Heart left ventricle (tissue), 16 donors: ENCODE measurements at regions not wholly inside any gene's neighbourhood (a gene's known extent, or its start where the extent isn't known, plus 50 kb on each side); places are given as distances from the start of the nearest gene placed in this dataset.
A peak's percentile ranks its signal among the peaks of the same experiment; 100 is the strongest.

Experiments used
- ATAC-seq, 4 donors: fragments of 200-7000 bp; cut with Tn5 transposase; one replicate each; pipeline ENCODE4 v1.9.1; 2020 to 2022; ENCODE audit warnings: moderate library complexity in 4 of 4, mild to moderate bottlenecking in 3 of 4, moderate number of reproducible peaks in 1 of 4
- DNase-seq, 5 donors: peaks; one replicate each; pipeline ENCODE4 v3.0.0-alpha.2; 2020
- H3K27ac ChIP-seq, 12 donors: fragments of 200-600 bp; sonication (generic) in 4 of 12; one replicate each; pipeline versions ENCODE4 v1.5.0 to v1.8.0; 2016 to 2022; ENCODE audit warnings: mild to moderate bottlenecking in 2 of 12
- H3K27me3 ChIP-seq, 9 donors: fragments of 200-600 bp; sonication (generic) in 2 of 9; one replicate each; pipeline versions ENCODE4 v1.5.1 to v1.8.0; 2016 to 2022; ENCODE audit warnings: mild to moderate bottlenecking in 3 of 9
- H3K36me3 ChIP-seq, 9 donors: fragments of 200-600 bp; sonication (generic) in 2 of 9; one replicate each; pipeline versions ENCODE4 v1.5.0 to v1.8.0; 2018 to 2022; ENCODE audit warnings: mild to moderate bottlenecking in 2 of 9
- H3K4me1 ChIP-seq, 12 donors: fragments of 200-600 bp; sonication (generic) in 4 of 12; one replicate each; pipeline versions ENCODE4 v1.5.0 to v1.8.0; 2016 to 2022; ENCODE audit warnings: mild to moderate bottlenecking in 3 of 12
- H3K4me3 ChIP-seq, 12 donors: fragments of 200-600 bp; sonication (generic) in 4 of 12; one replicate each; pipeline versions ENCODE4 v1.5.0 to v1.8.0; 2017 to 2022; ENCODE audit warnings: mild to moderate bottlenecking in 9 of 12, moderate library complexity in 4 of 12
- H3K9me3 ChIP-seq, 12 donors: fragments of 200-600 bp; sonication (generic) in 4 of 12; one replicate each; pipeline versions ENCODE4 v1.5.0 to v1.8.0; 2016 to 2022; ENCODE audit warnings: mild to moderate bottlenecking in 1 of 12
- CTCF ChIP-seq, 12 donors: fragments of 200-600 bp; sonication (generic) in 4 of 12; IDR thresholded peaks; one replicate each; pipeline versions ENCODE4 v1.5.0 to v1.8.0; 2018 to 2022; ENCODE audit warnings: antibody characterized with exemption in 12 of 12, mild to moderate bottlenecking in 5 of 12
- POLR2A ChIP-seq, 2 donors: fragments of 450-650 bp; IDR thresholded peaks; one replicate each; pipeline ENCODE4 v1.6.1; 2017; ENCODE audit warnings: antibody characterized with exemption in 2 of 2, mild to moderate bottlenecking in 2 of 2, moderate library complexity in 2 of 2
- WGBS, 4 donors: extraction: QIAGEN DNeasy Blood & Tissue Kit in 2 of 4; methylation state at CpG; one replicate each; pipeline versions ENCODE4 v1.1.5 to v1.1.7; 2013 to 2018; 5-methylcytosine and 5-hydroxymethylcytosine counted together
- intact Hi-C, 10 donors: fragments of 100-400 bp; cut with DNase I; formaldehyde crosslinking; loops; one replicate each; pipeline versions ENCODE4 v1.11.1 to v1.14.2; 2022
- donor health status: ischemic (EF 13 %, LVEDD 7.1; RV severe dilation, severe dysfunction).
- donor health status: healthy with polysubstance abuse.
- donor health status: DM: no; HTN: yes; CAD: no.
- donor health status: DM: no; HTN: no; CAD: no.
- donor health status: ischemic (EF 25% LVEDD 6.9; RV normal size, moderate dysfunction).
- donor health status: ischemic (EF 25% LVEDD 5.7; RV mildly dilated, moderate dysfunction).
- donor health status: healthy.
- donor health status: DM: yes; HTN: yes; CAD: no.
- donor health status: ischemic (EF 35%, LVEDD 5.7; RV mildly dilated, moderate dysfunction).
- donor health status: nonischemic (EF 11% LVEDD 7.7; RV severe dilation, severe dysfunction).
- donor health status: DM: yes; HTN: yes; CAD: no.
- donor health status: PGD.
- donor health status: ischemic (EF 29% LVEDD 5.4; RV normal size, mild dysfunction).
- donor health status: nonischemic (EF 23%, LVEDD 6.1; RV moderate dilation, normal function).

GRCh38 chr14:71680736-71681387 is 251.4 kb upstream of the RGS6 start:
- Histone ChIP-seq H3K36me3 (peaks cover 0 to 15% (median 0%) of the 10 kb centered on the region in 9 donors), H3K27me3 (no peaks in the 10 kb centered on the region), H3K4me3 (no peak overlapping the region), H3K27ac (peak overlapping the region in 1 of 12 donors; percentile 43), H3K9me3 (peaks cover 0 to 14% (median 0%) of the 10 kb centered on the region in 12 donors), H3K4me1 (no peaks in the 10 kb centered on the region)
- no peak for ATAC-seq
- intact Hi-C loops = no loop called here
- WGBS, 4 donors = 86 to 89% (median 86%) methylated on average over 10 of the region's 10 CpGs
- no peak for TF ChIP-seq CTCF (IDR thresholded peaks at IDR 0.05)
- no peak for TF ChIP-seq POLR2A (IDR thresholded peaks at IDR 0.05)
- DNase-seq = no peak

GRCh38 chr14:71682337-71682736 is 249.9 kb upstream of the RGS6 start:
- H3K9me3 ChIP-seq = peaks cover 0 to 5% (median 0%) of the 10 kb centered on the region in 12 donors
- TF ChIP-seq POLR2A (IDR thresholded peaks at IDR 0.05) (no peak), CTCF (IDR thresholded peaks at IDR 0.05) (no peak)
- no peaks in the 10 kb centered on the region for H3K27me3 ChIP-seq
- intact Hi-C loops = no loop called here
- WGBS, 4 donors = 92 to 95% (median 94%) methylated on average over 3 of the region's 3 CpGs
- H3K4me3 ChIP-seq = no peak overlapping the region
- DNase-seq (no peak), ATAC-seq (no peak)
- H3K4me1 ChIP-seq = peaks cover 0 to 3% (median 0%) of the 10 kb centered on the region in 12 donors
- H3K36me3 ChIP-seq = peaks cover 0 to 21% (median 0%) of the 10 kb centered on the region in 9 donors
- H3K27ac ChIP-seq = peak overlapping the region in 1 of 12 donors; percentile 43

- H3K9me3 ChIP-seq = no peaks in the 10 kb centered on the region
- 94 to 98% (median 96%) methylated on average over 15 of the region's 15 CpGs for WGBS, 4 donors
- intact Hi-C loops = no loop called here
- DNase-seq (no peak), ATAC-seq (no peak)
- H3K27ac ChIP-seq = no peak overlapping the region
- no peak overlapping the region for H3K4me3 ChIP-seq
- peaks cover 0 to 3% (median 0%) of the 10 kb centered on the region in 12 donors for H3K4me1 ChIP-seq
- no peak for TF ChIP-seq POLR2A (IDR thresholded peaks at IDR 0.05)
- TF ChIP-seq CTCF (IDR thresholded peaks at IDR 0.05) = no peak
- H3K27me3 ChIP-seq = no peaks in the 10 kb centered on the region
- H3K36me3 ChIP-seq = peaks cover 0 to 21% (median 0%) of the 10 kb centered on the region in 9 donors
Observed at GRCh38 chr14:71684323-71684722, 247.9 kb upstream of the RGS6 start.

DNA sequence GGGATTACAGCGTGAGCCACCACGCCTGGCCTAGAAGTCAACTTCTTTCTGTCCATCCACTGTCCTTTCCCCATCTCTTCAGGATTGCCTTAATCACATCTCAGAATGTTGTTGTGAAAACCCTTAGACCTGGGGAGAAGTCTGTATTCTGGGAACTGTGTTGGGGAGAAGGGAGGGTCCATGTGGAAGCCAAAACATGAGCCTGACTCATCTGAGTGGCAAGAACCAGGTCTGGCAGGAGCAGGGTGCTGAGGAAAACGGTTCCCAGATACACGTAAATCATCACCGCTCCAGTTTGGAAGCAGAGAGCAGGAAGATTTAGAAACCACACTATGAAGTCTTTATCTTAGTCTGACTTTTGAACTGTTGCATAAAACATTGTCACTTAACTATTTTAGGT is 245.6 kb upstream of the RGS6 start:
- no peak for TF ChIP-seq POLR2A (IDR thresholded peaks at IDR 0.05)
- no peak for TF ChIP-seq CTCF (IDR thresholded peaks at IDR 0.05)
- WGBS, 4 donors = 81 to 85% (median 82%) methylated on average over 5 of the region's 5 CpGs
- Histone ChIP-seq H3K27ac (peak overlapping the region in 2 of 12 donors; percentile 46 to 55), H3K4me3 (no peak overlapping the region), H3K36me3 (peaks cover 0 to 21% (median 0%) of the 10 kb centered on the region in 9 donors), H3K4me1 (peaks cover 0 to 3% (median 0%) of the 10 kb centered on the region in 12 donors), H3K9me3 (no peaks in the 10 kb centered on the region), H3K27me3 (no peaks in the 10 kb centered on the region)
- DNase-seq (no peak), ATAC-seq (peak in 1 of 4 donors; percentile 68)
- intact Hi-C loops = no loop called here
